H9 (cell line): ENCODE measurements at regions not wholly inside any gene's neighbourhood (a gene's known extent, or its start where the extent isn't known, plus 50 kb on each side); places are given as distances from the start of the nearest gene placed in this dataset.

ENCODE experiments used
- DNase-seq: peaks from one replicate; pipeline ENCODE4 v3.0.0-alpha.2; 2017
- H2AFZ ChIP-seq: one replicate; pipeline ENCODE4 v1.6.1; 2013; ENCODE audit warnings: mild to moderate bottlenecking, low read length, control low read depth, moderate library complexity
- H2AK5ac ChIP-seq: 2 replicates; pipeline ENCODE4 v1.6.1; 2013; ENCODE audit warnings: low read length, control low read depth, mixed read lengths; ENCODE audit not compliant: insufficient read length
- H2BK120ac ChIP-seq: one replicate; pipeline ENCODE4 v1.6.1; 2013; ENCODE audit warnings: low read depth, mild to moderate bottlenecking, low read length, control low read depth, inconsistent platforms; ENCODE audit not compliant: poor library complexity, severe bottlenecking
- H2BK12ac ChIP-seq: 2 replicates; pipeline ENCODE4 v1.6.1; 2013; ENCODE audit warnings: low read length, control low read depth, mixed read lengths, low read depth; ENCODE audit not compliant: insufficient read length
- H2BK15ac ChIP-seq: 2 replicates; pipeline ENCODE4 v1.6.1; 2013; ENCODE audit warnings: low read depth, low read length, control low read depth
- H2BK20ac ChIP-seq: one replicate; pipeline ENCODE4 v1.6.1; 2013; ENCODE audit warnings: low read depth, mild to moderate bottlenecking, low read length, control low read depth, inconsistent platforms; ENCODE audit not compliant: poor library complexity, severe bottlenecking
- H2BK5ac ChIP-seq: 2 replicates; pipeline ENCODE4 v1.6.1; 2013; ENCODE audit warnings: low read length, control low read depth, mixed read lengths; ENCODE audit not compliant: insufficient read length
- H3K14ac ChIP-seq: 2 replicates; pipeline ENCODE4 v1.6.1; 2013; ENCODE audit warnings: low read length, control low read depth; ENCODE audit not compliant: insufficient read depth
- H3K18ac ChIP-seq: 2 replicates; pipeline ENCODE4 v1.6.1; 2013; ENCODE audit warnings: low read depth, mild to moderate bottlenecking, mixed read lengths, low read length, control low read depth; ENCODE audit not compliant: insufficient read length
- H3K23ac ChIP-seq: 2 replicates; pipeline ENCODE4 v1.6.1; 2013; ENCODE audit warnings: low read length, control low read depth, mixed read lengths, low read depth; ENCODE audit not compliant: insufficient read length
- H3K23me2 ChIP-seq: 2 replicates; pipeline ENCODE4 v1.6.1; 2013; ENCODE audit warnings: low read depth, mild to moderate bottlenecking, mixed read lengths, low read length, control low read depth; ENCODE audit not compliant: insufficient read length, poor library complexity, severe bottlenecking
- H3K27ac ChIP-seq: 2 replicates; pipeline ENCODE4 v1.5.1; 2013; ENCODE audit warnings: low read length, control low read depth, mixed read lengths, low read depth; ENCODE audit not compliant: insufficient read length
- H3K27me3 ChIP-seq: 2 replicates; pipeline ENCODE4 v1.6.1; 2013; ENCODE audit warnings: low read length, control low read depth, inconsistent platforms; ENCODE audit not compliant: insufficient read depth
- H3K4ac ChIP-seq: 2 replicates; pipeline ENCODE4 v1.6.1; 2013; ENCODE audit warnings: low read depth, mild to moderate bottlenecking, control low read depth, inconsistent platforms, low read length, moderate library complexity
- H3K4me1 ChIP-seq: 2 replicates; pipeline ENCODE4 v1.6.1; 2013; ENCODE audit warnings: low read length, control low read depth, inconsistent platforms; ENCODE audit not compliant: insufficient read depth
- H3K4me2 ChIP-seq: 2 replicates; pipeline ENCODE4 v1.6.1; 2013; ENCODE audit warnings: low read length, control low read depth, mixed read lengths; ENCODE audit not compliant: insufficient read length, insufficient read depth
- H3K56ac ChIP-seq: 2 replicates; pipeline ENCODE4 v1.6.1; 2013; ENCODE audit warnings: low read depth, mild to moderate bottlenecking, mixed read lengths, low read length, control low read depth; ENCODE audit not compliant: insufficient read length
- H3K79me1 ChIP-seq: 2 replicates; pipeline ENCODE4 v1.6.1; 2013; ENCODE audit warnings: low read depth, mild to moderate bottlenecking, moderate library complexity, low read length, control low read depth, inconsistent platforms; ENCODE audit not compliant: insufficient read depth, poor library complexity, severe bottlenecking
- H3K79me2 ChIP-seq: 2 replicates; pipeline ENCODE4 v1.6.1; 2013; ENCODE audit warnings: low read length, control low read depth, inconsistent platforms; ENCODE audit not compliant: insufficient read depth
- H3K9ac ChIP-seq: 2 replicates; pipeline ENCODE4 v1.6.1; 2013; ENCODE audit warnings: low read length, control low read depth, mixed read lengths; ENCODE audit not compliant: insufficient read length; ENCODE audit errors: extremely low read depth
- H3K9me3 ChIP-seq: one replicate; pipeline ENCODE4 v1.6.1; 2013; ENCODE audit warnings: low read depth, low read length, inconsistent platforms; ENCODE audit not compliant: control insufficient read depth
- H3T11ph ChIP-seq: one replicate; pipeline ENCODE4 v1.6.1; 2013; ENCODE audit warnings: mild to moderate bottlenecking, low read length, control low read depth, inconsistent platforms
- H4K20me1 ChIP-seq: one replicate; pipeline ENCODE4 v1.6.1; 2013; ENCODE audit not compliant: control insufficient read depth, insufficient read length, insufficient read depth
- H4K5ac ChIP-seq: 2 replicates; pipeline ENCODE4 v1.6.1; 2013; ENCODE audit warnings: low read depth, mild to moderate bottlenecking, mixed read lengths, low read length, control low read depth; ENCODE audit not compliant: insufficient read length
- H4K8ac ChIP-seq: replicated peaks from 2 replicates; pipeline ENCODE4 v1.6.1; 2013; ENCODE audit warnings: low read length, control low read depth, mixed read lengths, low read depth; ENCODE audit not compliant: insufficient read length
- H4K91ac ChIP-seq: 2 replicates; pipeline ENCODE4 v1.6.1; 2013; ENCODE audit warnings: low read depth, mild to moderate bottlenecking, moderate library complexity, mixed read lengths, low read length, control low read depth; ENCODE audit not compliant: insufficient read length
- H3K27ac Mint-ChIP-seq, 3 experiments: 2 replicates in 2 of 3; 3 replicates in 1 of 3; pipeline ENCODE4 v1.8.0; 2020 to 2021; ENCODE audit warnings: mixed read lengths in 3 of 3, mild to moderate bottlenecking in 1 of 3, moderate library complexity in 1 of 3
- H3K27me3 Mint-ChIP-seq: 2 replicates; pipeline ENCODE4 v1.8.0; 2021; ENCODE audit warnings: low read depth, mild to moderate bottlenecking, moderate library complexity, mixed read lengths
- H3K36me3 Mint-ChIP-seq, 3 experiments: 2 replicates in 2 of 3; 3 replicates in 1 of 3; pipeline ENCODE4 v1.8.0; 2020 to 2021; ENCODE audit warnings: low read depth in 3 of 3, mixed read lengths in 3 of 3; ENCODE audit not compliant: insufficient read depth in 1 of 3
- H3K4me1 Mint-ChIP-seq, 2 experiments: 2 replicates each; pipeline ENCODE4 v1.8.0; 2020; ENCODE audit warnings: mixed read lengths in 2 of 2
- H3K4me3 Mint-ChIP-seq, 2 experiments: 2 replicates in 1 of 2; 3 replicates in 1 of 2; pipeline ENCODE4 v1.8.0; 2020 to 2021; ENCODE audit warnings: mild to moderate bottlenecking in 2 of 2, mixed read lengths in 2 of 2, moderate library complexity in 1 of 2
- H3K9me3 Mint-ChIP-seq, 2 experiments: 2 replicates in 1 of 2; 3 replicates in 1 of 2; pipeline ENCODE4 v1.8.0; 2020; ENCODE audit warnings: mild to moderate bottlenecking in 2 of 2, mixed read lengths in 2 of 2, moderate library complexity in 1 of 2
- CTCF ChIP-seq: fragments of 200-600 bp; sonication (generic); conservative IDR thresholded peaks from 3 replicates; pipeline ENCODE4 v1.8.0; 2021; ENCODE audit warnings: antibody characterized with exemption, mild to moderate bottlenecking
- WGBS: extraction: QIAGEN DNeasy Blood & Tissue Kit; methylation state at CpG from one replicate; pipeline ENCODE4 v1.1.7; 2013; ENCODE audit warnings: missing lambda C conversion rate, low lambda C conversion rate, mixed read lengths; ENCODE audit not compliant: insufficient read length; ENCODE audit errors: extremely low coverage; 5-methylcytosine and 5-hydroxymethylcytosine counted together

GRCh38 chr2:54020793-54021414 lies 50.1 kb upstream of the PSME4 start:
- Histone ChIP-seq H3K79me2 (no peaks in the 10 kb centered on the region), H4K91ac (no peak overlapping the region), H2BK15ac (no peak overlapping the region), H3K4ac (no peak overlapping the region), H3T11ph (no peak overlapping the region), H2AK5ac (no peak overlapping the region), H4K20me1 (no peaks in the 10 kb centered on the region), H3K14ac (no peak overlapping the region), H3K23ac (no peak overlapping the region), H3K27ac (no peak overlapping the region), H4K8ac (no peak overlapping the region), H3K4me2 (no peak overlapping the region), H2BK5ac (no peak overlapping the region), H3K9ac (no peak overlapping the region), H3K79me1 (no peaks in the 10 kb centered on the region), H2BK12ac (no peak overlapping the region), H3K56ac (no peak overlapping the region), H3K27me3 (no peaks in the 10 kb centered on the region), H3K4me1 (no peaks in the 10 kb centered on the region), H2BK20ac (no peak overlapping the region), H3K18ac (no peak overlapping the region), H4K5ac (no peak overlapping the region), H3K23me2 (no peaks in the 10 kb centered on the region), H2BK120ac (no peak overlapping the region), H2AFZ (no peak overlapping the region), H3K9me3 (no peaks in the 10 kb centered on the region)
- TF ChIP-seq CTCF = no peak
- H3K27ac Mint-ChIP-seq = no peak overlapping the region
- H3K36me3 Mint-ChIP-seq = peaks cover 4 to 9% (median 6%) of the 10 kb centered on the region in 3 experiments; a peak in 4 of 7 replicates
- no peaks in the 10 kb centered on the region for H3K27me3 Mint-ChIP-seq
- H3K4me3 Mint-ChIP-seq = no peak overlapping the region
- peaks cover 6 to 7% of the 10 kb centered on the region in 2 experiments for H3K9me3 Mint-ChIP-seq
- WGBS = no CpG with 5 or more reads among the region's 7 CpGs
- DNase-seq = no peak
- no peaks in the 10 kb centered on the region for H3K4me1 Mint-ChIP-seq
